T follicular helper cell (primary cell): ENCODE measurements at regions not wholly inside any gene's neighbourhood (a gene's known extent, or its start where the extent isn't known, plus 50 kb on each side); places are given as distances from the start of the nearest gene placed in this dataset.

ENCODE experiments used
- DNase-seq: peaks from one replicate; pipeline ENCODE4 v3.0.0-alpha.2; 2020; ENCODE audit warnings: low read depth

GRCh38 chr4:182143086-182143821 is 99.9 kb upstream of the TENM3 start:
- DNase-seq: no peak

- DNase-seq: no peak
Observed at GRCh38 chr4:182143822-182144625, 99.2 kb upstream of the TENM3 start.

GRCh38 chr4:182144626-182145333 is 98.4 kb upstream of the TENM3 start:
- DNase-seq: no peak

- no peak for DNase-seq
Observed at GRCh38 chr4:182145334-182145905, 97.8 kb upstream of the TENM3 start.

- DNase-seq: no peak
Observed at GRCh38 chr4:182147391-182147790, 95.8 kb upstream of the TENM3 start.

GRCh38 chr4:182150645-182151044 is 92.6 kb upstream of the TENM3 start:
- DNase-seq: no peak

- DNase-seq: no peak
Observed at GRCh38 chr4:182155806-182156205, 87.4 kb upstream of the TENM3 start.

GRCh38 chr4:182163180-182163579 is 80.0 kb upstream of the TENM3 start:
- no peak for DNase-seq

GRCh38 chr4:182169572-182169971 is 73.6 kb upstream of the TENM3 start:
- no peak for DNase-seq

- DNase-seq: no peak
Observed at GRCh38 chr4:182169987-182170386, 73.2 kb upstream of the TENM3 start.

- no peak for DNase-seq
Observed at GRCh38 chr4:182170417-182170935, 72.7 kb upstream of the TENM3 start.

- no peak for DNase-seq
Observed at GRCh38 chr4:182174979-182175378, 68.2 kb upstream of the TENM3 start.

GRCh38 chr4:182175788-182176519 is 67.2 kb upstream of the TENM3 start:
- DNase-seq: no peak

GRCh38 chr4:182177166-182177565 is 66.0 kb upstream of the TENM3 start:
- DNase-seq: no peak

GRCh38 chr4:182179105-182179504 is 64.1 kb upstream of the TENM3 start:
- no peak for DNase-seq

GRCh38 chr4:182179751-182180150 is 63.5 kb upstream of the TENM3 start:
- DNase-seq: no peak

- DNase-seq: no peak
Observed at GRCh38 chr4:182185491-182185890, 57.7 kb upstream of the TENM3 start.

- no peak for DNase-seq
Observed at GRCh38 chr4:182187674-182188073, 55.5 kb upstream of the TENM3 start.

GRCh38 chr4:182188622-182189021 is 54.6 kb upstream of the TENM3 start:
- DNase-seq: no peak

GRCh38 chr4:182189103-182189878 is 53.9 kb upstream of the TENM3 start:
- DNase-seq: no peak

GRCh38 chr4:182190306-182190705 is 52.9 kb upstream of the TENM3 start:
- no peak for DNase-seq
